A673 (cell line): ENCODE measurements at regions not wholly inside any gene's neighbourhood (a gene's known extent, or its start where the extent isn't known, plus 50 kb on each side); places are given as distances from the start of the nearest gene placed in this dataset.

Experiments used
- BruUV-seq: library from RNA; stranded (reverse); fragments of 400-500 nt; replicated peaks from 2 replicates; lab custom pipeline; 2021; lab: Mats Ljungman, UMichigan
- CTCF ChIA-PET: fragments of 300-600 bp; sonication (Branson Sonifier 250); formaldehyde crosslinking; loops from one replicate; lab custom pipeline; 2022; ENCODE audit warnings: antibody characterized with exemption; lab: Charles Lee
- POLR2A ChIA-PET: fragments of 300-600 bp; sonication (Branson Sonifier 250); formaldehyde crosslinking; loops from one replicate; lab custom pipeline; 2022; ENCODE audit warnings: antibody characterized with exemption; ENCODE audit not compliant: low non-redundant PET; lab: Charles Lee
- DNase-seq: peaks from one replicate; pipeline ENCODE4 v3.0.0-alpha.2; 2015; ENCODE audit warnings: low spot score
- H3K27ac ChIP-seq: fragments of 200-600 bp; sonication (generic); 2 replicates; pipeline ENCODE4 v1.5.1; 2016; ENCODE audit warnings: mixed run types, low read depth, mild to moderate bottlenecking, mixed read lengths, antibody characterized with exemption, low read length; ENCODE audit not compliant: poor library complexity, severe bottlenecking
- H3K27me3 ChIP-seq: fragments of 200-600 bp; sonication (generic); replicated peaks from 2 replicates; pipeline ENCODE4 v1.6.1; 2017; ENCODE audit warnings: mixed run types, low read depth, mild to moderate bottlenecking, mixed read lengths, antibody characterized with exemption, low read length; ENCODE audit not compliant: insufficient read depth, poor library complexity
- H3K36me3 ChIP-seq: fragments of 200-600 bp; sonication (generic); 2 replicates; pipeline ENCODE4 v1.6.1; 2016; ENCODE audit warnings: mixed run types, mild to moderate bottlenecking, mixed read lengths, antibody characterized with exemption, low read length; ENCODE audit not compliant: insufficient read depth, poor library complexity, severe bottlenecking
- H3K4me1 ChIP-seq: fragments of 200-600 bp; sonication (generic); 2 replicates; pipeline ENCODE4 v1.6.1; 2017; ENCODE audit warnings: mixed run types, mild to moderate bottlenecking, mixed read lengths, antibody characterized with exemption, low read length; ENCODE audit not compliant: insufficient read depth, poor library complexity, severe bottlenecking
- H3K4me3 ChIP-seq: fragments of 200-600 bp; sonication (generic); 2 replicates; pipeline ENCODE4 v1.5.1; 2016; ENCODE audit warnings: low read depth, mixed run types, mild to moderate bottlenecking, mixed read lengths, low read length; ENCODE audit not compliant: poor library complexity, severe bottlenecking
- H3K9me3 ChIP-seq: fragments of 200-600 bp; sonication (generic); 2 replicates; pipeline ENCODE4 v1.6.1; 2016; ENCODE audit warnings: mixed run types, low read depth, mild to moderate bottlenecking, mixed read lengths, antibody characterized with exemption, low read length; ENCODE audit not compliant: poor library complexity, severe bottlenecking
- CTCF ChIP-seq: fragments of 300-800, 200-600 bp; sonication (generic); conservative IDR thresholded peaks from 2 replicates; pipeline ENCODE4 v1.5.1; 2017; ENCODE audit warnings: low read depth, mild to moderate bottlenecking, antibody characterized with exemption, low read length, moderate library complexity, mixed read lengths
- EZH2 ChIP-seq: fragments of 200-600 bp; sonication (generic); IDR thresholded peaks from 2 replicates; pipeline ENCODE4 v1.6.1; 2017; ENCODE audit warnings: borderline replicate concordance, low read depth, mild to moderate bottlenecking, mixed read lengths, antibody characterized with exemption, low read length; ENCODE audit not compliant: poor library complexity, severe bottlenecking
- intact Hi-C: fragments of 100-400 bp; cut with micrococcal nuclease; formaldehyde crosslinking; loops from one replicate; pipeline ENCODE4 v1.10.0; 2022; ENCODE audit not compliant: unreplicated experiment

- Histone ChIP-seq H3K27ac (no peak overlapping the region), H3K36me3 (no peaks in the 10 kb centered on the region), H3K4me1 (peaks cover 2% of the 10 kb centered on the region), H3K27me3 (no peaks in the 10 kb centered on the region), H3K4me3 (no peak overlapping the region), H3K9me3 (no peaks in the 10 kb centered on the region)
- no peak for DNase-seq
- no TSS peak for BruUV-seq
- CTCF ChIA-PET = no interaction called here
- POLR2A ChIA-PET = no interaction called here
- intact Hi-C loops = loop anchor here (10.0 kb wide), 1 partner anchor 522 kb away; no protein-coding TSS in a partner anchor
- TF ChIP-seq CTCF (no peak), EZH2 (no peak)
Observed at GRCh38 chr17:27233059-27233458, 60.9 kb upstream of the WSB1 start.

DNA sequence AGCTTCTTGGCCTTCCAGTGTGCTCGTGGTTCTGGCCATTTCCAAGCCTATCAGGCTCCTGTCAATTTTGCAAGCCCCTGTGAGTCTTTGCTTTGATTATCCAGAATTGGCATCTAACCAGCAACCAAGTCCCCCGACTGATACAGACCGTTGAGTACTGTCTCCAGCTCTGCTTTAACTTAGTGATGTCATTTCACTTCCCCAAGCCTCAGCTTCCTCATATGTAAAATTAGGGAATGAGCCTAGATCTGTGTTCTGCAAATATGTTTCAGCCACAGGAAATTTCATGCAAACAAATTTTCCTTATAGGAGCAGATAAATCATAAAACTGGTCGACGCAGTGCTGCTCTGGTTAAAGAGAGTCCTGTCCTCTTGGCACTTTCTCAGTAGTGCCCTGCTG is 60.1 kb upstream of the WSB1 start:
- no peaks in the 10 kb centered on the region for H3K9me3 ChIP-seq
- H3K27ac ChIP-seq = no peak overlapping the region
- CTCF ChIA-PET = interaction anchor here (0.5 kb wide), 1 partner anchor 289 kb away, joined by 4 read pairs; no protein-coding TSS in a partner anchor
- BruUV-seq = no TSS peak
- POLR2A ChIA-PET = no interaction called here
- H3K36me3 ChIP-seq = no peaks in the 10 kb centered on the region
- intact Hi-C loops = loop anchor here (10.0 kb wide), 1 partner anchor 521 kb away; no protein-coding TSS in a partner anchor
- peaks cover 2% of the 10 kb centered on the region for H3K4me1 ChIP-seq
- H3K27me3 ChIP-seq = no peaks in the 10 kb centered on the region
- no peak overlapping the region for H3K4me3 ChIP-seq
- DNase-seq = no peak
- TF ChIP-seq EZH2 = no peak
- no peak for TF ChIP-seq CTCF

GRCh38 chr17:27236717-27237315 is 57.1 kb upstream of the WSB1 start:
- ChIA-PET POLR2A (no interaction called here), CTCF (interaction anchor here (0.6 to 1.9 kb wide), 12 partner anchors 9 to 365 kb away, joined by 3 to 14 read pairs (median 4); partner anchors contain the start of gene WSB1)
- Histone ChIP-seq H3K27ac (no peak overlapping the region), H3K4me1 (peaks cover 2% of the 10 kb centered on the region), H3K27me3 (no peaks in the 10 kb centered on the region), H3K4me3 (no peak overlapping the region), H3K36me3 (no peaks in the 10 kb centered on the region), H3K9me3 (no peaks in the 10 kb centered on the region)
- peak; percentile 91 for TF ChIP-seq CTCF
- TF ChIP-seq EZH2 = no peak
- intact Hi-C loops = loop anchor here (1.0 to 10.0 kb wide), 3 partner anchors 220 to 518 kb away; partner anchors contain the start of gene KSR1
- BruUV-seq = no TSS peak
- peak; percentile 71 for DNase-seq
